ENCODE measurements at regions not wholly inside any gene's neighbourhood (a gene's known extent, or its start where the extent isn't known, plus 50 kb on each side); places are given as distances from the start of the nearest gene placed in this dataset.

DNA sequence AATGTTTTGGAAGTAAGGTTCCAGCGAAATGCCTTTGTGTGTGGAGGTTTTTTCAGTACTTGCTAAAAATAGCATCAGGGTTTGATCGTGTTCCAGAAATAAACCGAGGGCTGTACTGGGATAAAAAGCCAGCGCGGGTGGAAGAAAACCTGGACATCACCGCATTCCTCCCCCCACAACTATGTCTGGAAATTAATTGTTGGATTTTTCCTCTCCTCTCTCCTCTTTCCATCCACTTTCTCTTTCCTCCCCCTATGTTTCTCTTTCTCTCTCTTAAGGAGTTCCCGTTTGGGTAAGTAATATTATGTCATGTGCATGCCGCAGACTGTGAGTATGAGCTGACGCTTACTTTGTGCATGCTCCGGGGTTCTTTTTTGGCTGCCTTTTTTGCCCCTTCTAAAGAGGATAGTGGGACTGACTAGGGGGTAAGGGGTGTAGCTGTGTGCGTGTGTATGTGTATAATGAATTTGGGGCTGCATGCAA, 104.2 kb upstream of the HSD17B12 start:
- no peak for DNase-seq

DNA sequence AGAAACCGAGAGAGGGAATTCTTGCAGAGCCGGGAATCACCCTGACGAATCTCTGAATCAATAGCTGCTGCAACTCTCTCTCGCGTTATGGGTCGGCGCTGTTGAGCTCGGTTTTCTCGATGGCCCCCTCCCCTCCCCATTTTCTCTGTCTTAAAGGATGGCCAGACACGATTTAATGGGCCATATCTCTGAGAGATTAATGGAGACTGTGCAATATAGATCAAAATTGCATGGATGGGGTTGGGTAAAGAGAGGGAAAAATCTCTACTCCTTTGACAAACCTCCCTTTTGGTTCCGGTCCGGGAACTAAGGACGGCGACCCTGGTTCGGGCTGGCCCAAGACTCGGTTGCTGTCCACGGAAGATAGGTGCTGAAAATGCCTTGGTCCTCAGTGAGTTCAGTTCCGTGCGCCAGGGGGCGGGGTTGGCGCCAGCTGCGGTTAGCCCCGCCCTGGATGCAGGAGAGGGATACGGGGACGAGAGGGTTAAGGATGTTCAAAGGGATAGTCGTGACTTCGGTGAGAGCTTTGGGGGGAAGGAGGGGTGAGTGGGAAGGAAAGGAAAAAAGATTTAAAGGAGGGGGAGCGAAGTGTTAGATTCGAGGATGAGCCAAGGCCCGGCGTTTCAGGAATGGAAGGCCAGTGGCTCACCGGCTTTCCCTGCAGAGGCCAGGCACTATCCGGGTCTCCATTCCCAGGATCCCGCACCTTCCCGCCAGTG, 103.6 kb upstream of the HSD17B12 start:
- no peak for DNase-seq

DNA sequence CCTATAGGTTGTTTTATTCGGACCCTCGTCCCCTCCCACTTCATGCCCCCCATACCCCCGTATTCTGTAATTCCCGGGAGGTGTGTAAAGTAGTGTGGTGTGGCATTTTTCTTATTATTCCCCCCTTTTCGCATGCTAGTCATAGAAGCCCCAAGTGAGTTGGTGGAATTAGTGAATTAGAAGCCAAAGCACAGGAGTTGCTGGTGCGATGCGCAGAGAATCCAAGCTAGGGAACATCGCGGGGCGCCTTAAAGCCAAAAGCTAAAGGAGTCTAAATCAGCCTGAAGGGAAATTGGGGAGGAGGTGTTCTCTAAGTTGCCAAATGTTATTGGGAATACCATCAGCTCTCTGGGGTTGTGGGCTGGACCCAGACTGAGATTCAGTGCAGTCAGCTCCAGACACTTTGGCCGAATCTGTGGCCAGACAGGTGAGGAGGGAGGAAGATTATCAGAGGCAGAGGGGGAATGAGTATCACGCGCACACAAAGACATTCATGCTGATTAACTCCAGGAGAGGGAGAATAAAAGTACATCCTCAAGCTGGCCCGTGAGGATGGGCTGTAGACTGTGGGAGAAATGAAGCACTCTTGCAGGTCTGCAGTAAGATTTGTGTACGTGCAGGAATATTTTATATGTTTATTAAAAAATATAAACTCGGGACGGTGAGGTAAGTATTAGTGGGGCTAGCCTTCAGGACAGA, 102.8 kb upstream of the HSD17B12 start:
- no peak for DNase-seq

- DNase-seq, result no peak
Measured at GRCh38 chr11:43578346-43579170, 102.0 kb upstream of the HSD17B12 start.

- DNase-seq, result no peak
Measured at GRCh38 chr11:43579171-43579918, 101.2 kb upstream of the HSD17B12 start.

DNA sequence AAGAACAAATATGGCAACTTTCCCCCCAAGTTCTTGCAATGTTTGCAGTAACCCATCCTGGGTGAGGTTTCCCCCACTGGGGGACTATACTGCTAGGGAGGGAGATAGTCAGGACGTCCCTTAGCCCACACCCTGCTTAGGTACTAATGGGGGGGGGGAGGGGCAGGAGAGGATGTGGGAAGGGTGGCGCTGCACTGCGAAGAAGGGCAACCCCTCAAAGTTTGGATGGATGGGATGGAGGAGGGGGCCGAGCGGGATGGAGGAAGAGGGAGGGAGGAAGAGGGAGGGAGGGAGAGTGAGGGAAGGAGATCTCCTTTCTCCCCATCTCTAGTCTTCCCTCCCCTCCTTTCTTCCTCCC, 100.6 kb upstream of the HSD17B12 start:
- DNase-seq, result no peak

- no peak for DNase-seq
Measured at GRCh38 chr11:43580735-43581369, 99.7 kb upstream of the HSD17B12 start.

GRCh38 chr11:43581370-43582023, 99.0 kb upstream of the HSD17B12 start:
- DNase-seq, result no peak

- DNase-seq, result no peak
Measured at GRCh38 chr11:43582024-43582862, 98.3 kb upstream of the HSD17B12 start.

GRCh38 chr11:43582863-43583462, 97.6 kb upstream of the HSD17B12 start:
- DNase-seq, result no peak

GRCh38 chr11:43583548-43583947, 97.0 kb upstream of the HSD17B12 start:
- DNase-seq, result no peak

DNA sequence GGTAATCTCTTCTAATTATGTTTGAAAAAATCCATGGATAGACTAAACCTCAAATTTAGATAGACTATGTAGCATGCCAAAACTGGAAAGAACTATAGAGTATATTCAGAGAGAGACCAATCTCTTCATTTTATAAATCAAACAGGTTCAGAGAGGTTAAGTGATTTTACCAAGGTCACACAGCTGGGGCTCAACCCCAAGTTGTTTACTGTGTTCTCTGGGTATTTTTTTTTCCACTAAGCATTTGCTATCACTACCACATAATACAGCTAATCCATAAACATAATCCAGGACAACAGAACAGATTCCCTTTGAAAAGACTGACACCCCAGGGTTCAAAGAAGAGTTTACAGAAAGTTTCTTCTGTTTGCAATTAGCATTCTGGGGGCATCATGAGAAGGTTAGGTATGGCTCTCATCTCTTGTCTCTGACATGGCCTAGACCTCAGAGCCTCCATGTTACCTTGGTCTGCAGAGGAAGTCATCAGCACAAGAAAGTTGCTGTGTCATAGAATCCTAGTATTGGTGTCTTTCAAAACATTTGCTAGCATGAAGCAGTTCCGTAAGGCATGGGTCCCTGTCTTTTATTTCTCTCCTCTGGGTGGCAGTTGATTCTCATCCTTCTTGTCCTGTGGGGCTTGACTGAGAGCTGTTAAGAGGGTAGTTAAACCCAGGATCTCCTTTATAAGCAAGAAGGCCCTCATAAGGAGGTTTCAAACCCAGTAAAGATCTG, 94.5 kb upstream of the HSD17B12 start:
- no peak for DNase-seq

- no peak for DNase-seq
Measured at GRCh38 chr11:43589601-43590250, 90.8 kb upstream of the HSD17B12 start.

DNA sequence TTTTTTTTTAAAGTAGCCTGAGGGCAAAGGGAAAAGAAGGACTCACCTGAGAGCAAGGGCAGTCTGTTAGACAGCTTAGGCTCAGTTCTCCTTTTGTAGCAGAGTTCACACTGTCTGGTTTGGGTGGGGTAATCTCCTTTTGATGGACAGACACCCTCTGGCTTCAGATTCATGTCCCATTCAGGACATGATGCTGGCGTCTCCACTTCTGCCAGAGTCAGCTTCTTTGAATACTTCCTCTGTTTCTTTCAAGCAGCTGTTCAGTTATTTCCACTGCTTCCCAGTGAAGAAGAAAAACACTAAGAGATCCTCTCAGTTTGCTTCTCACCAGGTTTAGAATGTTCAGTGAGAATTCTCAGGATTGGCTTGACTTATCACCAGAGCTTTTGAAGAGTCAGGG, 79.0 kb upstream of the HSD17B12 start:
- DNase-seq, result no peak

GRCh38 chr11:43602670-43603069, 77.9 kb upstream of the HSD17B12 start:
- DNase-seq, result no peak

DNA sequence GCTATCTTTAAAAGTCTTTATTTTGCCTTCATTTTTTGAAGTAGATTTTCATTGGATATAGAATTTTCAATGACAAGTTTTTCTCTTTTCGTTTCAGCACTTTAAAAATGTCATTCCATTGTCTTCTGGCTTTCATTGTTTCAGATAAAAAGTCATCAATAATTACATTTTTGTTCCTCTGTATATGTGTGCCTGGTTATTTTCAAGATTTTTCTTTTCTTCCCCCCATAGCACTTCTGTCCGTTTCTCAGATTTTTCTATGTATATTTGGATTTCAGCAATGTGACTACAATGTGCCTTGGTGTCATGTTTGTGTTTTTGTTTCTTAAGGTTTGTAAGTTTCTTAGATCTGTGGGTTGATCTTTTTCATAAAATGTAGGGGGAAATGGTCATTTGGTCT, 66.3 kb upstream of the HSD17B12 start:
- DNase-seq, result no peak

DNA sequence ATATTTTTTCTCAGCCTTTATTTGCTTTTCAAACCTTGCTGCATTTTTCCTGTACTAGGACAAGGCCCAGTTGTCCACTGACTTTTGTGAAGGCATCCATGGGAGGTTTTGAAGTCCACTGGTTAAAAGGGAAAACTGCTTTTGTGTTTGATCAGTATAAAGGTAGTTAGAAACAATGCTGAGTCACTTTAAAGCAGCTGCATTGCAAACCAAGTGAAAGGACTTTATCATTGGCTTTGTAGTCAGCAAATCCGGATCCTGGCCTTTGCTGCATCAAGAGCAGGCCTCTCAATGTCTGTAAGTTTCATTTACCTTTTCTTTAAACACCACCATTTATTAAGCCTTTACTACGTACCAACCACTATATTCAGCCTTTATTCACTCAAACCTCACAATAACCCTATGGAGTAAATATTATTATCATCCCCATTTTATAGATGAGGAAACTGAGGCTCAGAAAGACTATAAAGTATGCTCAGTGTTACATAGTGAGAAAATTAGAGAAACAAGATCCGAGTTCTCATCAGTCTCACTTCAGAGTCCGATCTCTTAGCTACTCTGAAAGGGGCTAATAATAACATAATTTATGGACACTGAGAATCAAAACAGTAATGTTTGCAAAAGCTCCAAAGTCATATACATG, 60.6 kb upstream of the HSD17B12 start:
- no peak for DNase-seq

DNA sequence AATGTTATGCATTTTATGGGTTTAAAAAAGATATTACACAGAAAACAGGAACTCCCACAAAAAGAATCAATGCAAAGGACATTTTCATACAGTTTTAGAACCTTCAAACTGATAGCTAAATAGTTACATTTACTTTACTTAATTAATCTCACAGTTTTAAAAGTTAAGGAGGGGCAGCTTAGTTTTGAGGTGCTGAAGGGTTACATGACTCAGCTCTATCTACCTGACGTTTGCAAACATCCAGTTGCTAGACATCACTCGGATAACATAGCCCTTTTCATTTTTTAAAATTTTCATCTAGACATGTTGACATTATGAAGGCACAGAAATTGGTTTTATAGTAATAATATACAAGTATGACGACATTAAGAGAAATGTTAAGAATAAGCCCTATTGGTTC, 53.7 kb upstream of the HSD17B12 start:
- DNase-seq, result no peak

Measured in DMS79 (cell line).